ENCODE measurements at regions not wholly inside any gene's neighbourhood (a gene's known extent, or its start where the extent isn't known, plus 50 kb on each side); places are given as distances from the start of the nearest gene placed in this dataset.

- 97% methylated on average over 19 of the region's 19 CpGs for WGBS (ENCODE audit: insufficient coverage)
Measured at GRCh38 chr9:126155756-126156664, 170.6 kb upstream of the MVB12B start.

DNA sequence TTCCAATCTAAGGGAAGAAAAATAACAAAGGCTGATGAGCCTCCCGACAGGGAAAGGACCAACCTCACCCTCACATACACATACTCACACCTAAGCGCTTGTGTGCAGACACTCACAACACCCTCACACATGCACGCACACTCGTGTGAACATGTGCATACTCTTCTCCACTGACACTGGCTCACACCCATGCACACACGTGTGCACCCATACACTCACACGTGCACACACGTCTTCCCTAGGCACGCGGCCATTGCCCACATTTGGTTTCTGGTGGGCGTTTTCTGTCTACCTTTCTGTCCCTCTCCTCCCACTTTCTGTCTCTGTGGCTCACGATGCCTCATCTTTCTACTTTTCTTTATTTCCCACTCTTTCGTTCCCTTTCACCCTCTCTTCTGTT lies 169.7 kb upstream of the MVB12B start:
- 95% methylated on average over 10 of the region's 12 CpGs for WGBS (ENCODE audit: insufficient coverage)
- H3K27me3 ChIP-seq (replicated peaks in 2 of 5; ENCODE audit: control insufficient read depth in 4 of 5, insufficient read depth in 5 of 5, low read length in 4 of 5): peaks cover 0 to 4% (median 0%) of the 10 kb centered on the region in 5 experiments
- ChIA-PET CTCF (interaction anchor here (1.0 kb wide), 1 partner anchor 11 kb away, joined by 3 read pairs; no protein-coding TSS in a partner anchor), POLR2A (interaction anchor here (0.7 kb wide), 1 partner anchor 57 kb away, joined by 3 read pairs; no protein-coding TSS in a partner anchor)
- DNase-seq: no peak
- no peak overlapping the region for H3K4me3 ChIP-seq (ENCODE audit: control insufficient read depth in 1 of 7, extremely low read depth in 1 of 7, insufficient read depth in 4 of 7, low read depth in 2 of 7, low read length in 6 of 7)
- H3K27ac ChIP-seq (ENCODE audit: insufficient read depth in 1 of 2, low read depth in 1 of 2, low read length in 2 of 2, poor library complexity in 1 of 2, severe bottlenecking in 2 of 2): no peak overlapping the region
- H3K9me3 ChIP-seq (ENCODE audit: control extremely low read depth in 1 of 5, control insufficient read depth in 4 of 5, insufficient read depth in 2 of 5, low read depth in 1 of 5, low read length in 4 of 5): no peaks in the 10 kb centered on the region
- H3K4me1 ChIP-seq (ENCODE audit: control extremely low read depth in 1 of 4, control insufficient read depth in 4 of 4, insufficient read depth in 4 of 4, low read length in 3 of 4): no peaks in the 10 kb centered on the region
- H3K36me3 ChIP-seq (ENCODE audit: control insufficient read depth in 4 of 4, insufficient read depth in 4 of 4, low read length in 3 of 4): no peaks in the 10 kb centered on the region

More at GRCh38 chr9:126155756-126156664, 170.6 kb upstream of the MVB12B start:
- DNase-seq: no peak
- no peaks in the 10 kb centered on the region for H3K9me3 ChIP-seq (ENCODE audit: control extremely low read depth in 1 of 5, control insufficient read depth in 4 of 5, insufficient read depth in 2 of 5, low read depth in 1 of 5, low read length in 4 of 5)
- no peaks in the 10 kb centered on the region for H3K4me1 ChIP-seq (ENCODE audit: control extremely low read depth in 1 of 4, control insufficient read depth in 4 of 4, insufficient read depth in 4 of 4, low read length in 3 of 4)
- CTCF ChIA-PET: interaction anchor here (1.0 kb wide), 1 partner anchor 10 kb away, joined by 3 read pairs; no protein-coding TSS in a partner anchor
- no peak overlapping the region for H3K4me3 ChIP-seq (ENCODE audit: control insufficient read depth in 1 of 7, extremely low read depth in 1 of 7, insufficient read depth in 4 of 7, low read depth in 2 of 7, low read length in 6 of 7)
- H3K27ac ChIP-seq (ENCODE audit: insufficient read depth in 1 of 2, low read depth in 1 of 2, low read length in 2 of 2, poor library complexity in 1 of 2, severe bottlenecking in 2 of 2): no peak overlapping the region
- POLR2A ChIA-PET: interaction anchor here (0.6 kb wide), 1 partner anchor 155 kb away, joined by 3 read pairs; no protein-coding TSS in a partner anchor
- H3K36me3 ChIP-seq (ENCODE audit: control insufficient read depth in 4 of 4, insufficient read depth in 4 of 4, low read length in 3 of 4): no peaks in the 10 kb centered on the region
- peaks cover 0 to 4% (median 0%) of the 10 kb centered on the region in 5 experiments for H3K27me3 ChIP-seq (replicated peaks in 2 of 5; ENCODE audit: control insufficient read depth in 4 of 5, insufficient read depth in 5 of 5, low read length in 4 of 5)

- H3K27me3 ChIP-seq (replicated peaks in 2 of 5; ENCODE audit: control insufficient read depth in 4 of 5, insufficient read depth in 5 of 5, low read length in 4 of 5): peaks cover 0 to 4% (median 0%) of the 10 kb centered on the region in 5 experiments
- POLR2A ChIA-PET: interaction anchor here (0.7 kb wide), 1 partner anchor 56 kb away, joined by 3 read pairs; no protein-coding TSS in a partner anchor
- no peaks in the 10 kb centered on the region for H3K4me1 ChIP-seq (ENCODE audit: control extremely low read depth in 1 of 4, control insufficient read depth in 4 of 4, insufficient read depth in 4 of 4, low read length in 3 of 4)
- WGBS (ENCODE audit: insufficient coverage): 31% methylated on average over 7 of the region's 10 CpGs
- no peak overlapping the region for H3K4me3 ChIP-seq (ENCODE audit: control insufficient read depth in 1 of 7, extremely low read depth in 1 of 7, insufficient read depth in 4 of 7, low read depth in 2 of 7, low read length in 6 of 7)
- no peaks in the 10 kb centered on the region for H3K36me3 ChIP-seq (ENCODE audit: control insufficient read depth in 4 of 4, insufficient read depth in 4 of 4, low read length in 3 of 4)
- CTCF ChIA-PET: no interaction called here
- no peaks in the 10 kb centered on the region for H3K9me3 ChIP-seq (ENCODE audit: control extremely low read depth in 1 of 5, control insufficient read depth in 4 of 5, insufficient read depth in 2 of 5, low read depth in 1 of 5, low read length in 4 of 5)
- no peak for DNase-seq
- H3K27ac ChIP-seq (ENCODE audit: insufficient read depth in 1 of 2, low read depth in 1 of 2, low read length in 2 of 2, poor library complexity in 1 of 2, severe bottlenecking in 2 of 2): no peak overlapping the region
Measured at GRCh38 chr9:126157423-126157822, 169.2 kb upstream of the MVB12B start.

GRCh38 chr9:126157826-126158587 lies 168.6 kb upstream of the MVB12B start:
- Histone ChIP-seq H3K27me3 (replicated peaks in 2 of 5; ENCODE audit: control insufficient read depth in 4 of 5, insufficient read depth in 5 of 5, low read length in 4 of 5) (peaks cover 0 to 4% (median 0%) of the 10 kb centered on the region in 5 experiments), H3K4me3 (ENCODE audit: control insufficient read depth in 1 of 7, extremely low read depth in 1 of 7, insufficient read depth in 4 of 7, low read depth in 2 of 7, low read length in 6 of 7) (no peak overlapping the region), H3K4me1 (ENCODE audit: control extremely low read depth in 1 of 4, control insufficient read depth in 4 of 4, insufficient read depth in 4 of 4, low read length in 3 of 4) (no peaks in the 10 kb centered on the region), H3K27ac (ENCODE audit: insufficient read depth in 1 of 2, low read depth in 1 of 2, low read length in 2 of 2, poor library complexity in 1 of 2, severe bottlenecking in 2 of 2) (no peak overlapping the region), H3K36me3 (ENCODE audit: control insufficient read depth in 4 of 4, insufficient read depth in 4 of 4, low read length in 3 of 4) (no peaks in the 10 kb centered on the region), H3K9me3 (ENCODE audit: control extremely low read depth in 1 of 5, control insufficient read depth in 4 of 5, insufficient read depth in 2 of 5, low read depth in 1 of 5, low read length in 4 of 5) (no peaks in the 10 kb centered on the region)
- CTCF ChIA-PET: no interaction called here
- 68% methylated on average over 10 of the region's 29 CpGs for WGBS (ENCODE audit: insufficient coverage)
- POLR2A ChIA-PET: interaction anchor here (0.7 kb wide), 1 partner anchor 56 kb away, joined by 3 read pairs; no protein-coding TSS in a partner anchor
- no peak for DNase-seq

DNA sequence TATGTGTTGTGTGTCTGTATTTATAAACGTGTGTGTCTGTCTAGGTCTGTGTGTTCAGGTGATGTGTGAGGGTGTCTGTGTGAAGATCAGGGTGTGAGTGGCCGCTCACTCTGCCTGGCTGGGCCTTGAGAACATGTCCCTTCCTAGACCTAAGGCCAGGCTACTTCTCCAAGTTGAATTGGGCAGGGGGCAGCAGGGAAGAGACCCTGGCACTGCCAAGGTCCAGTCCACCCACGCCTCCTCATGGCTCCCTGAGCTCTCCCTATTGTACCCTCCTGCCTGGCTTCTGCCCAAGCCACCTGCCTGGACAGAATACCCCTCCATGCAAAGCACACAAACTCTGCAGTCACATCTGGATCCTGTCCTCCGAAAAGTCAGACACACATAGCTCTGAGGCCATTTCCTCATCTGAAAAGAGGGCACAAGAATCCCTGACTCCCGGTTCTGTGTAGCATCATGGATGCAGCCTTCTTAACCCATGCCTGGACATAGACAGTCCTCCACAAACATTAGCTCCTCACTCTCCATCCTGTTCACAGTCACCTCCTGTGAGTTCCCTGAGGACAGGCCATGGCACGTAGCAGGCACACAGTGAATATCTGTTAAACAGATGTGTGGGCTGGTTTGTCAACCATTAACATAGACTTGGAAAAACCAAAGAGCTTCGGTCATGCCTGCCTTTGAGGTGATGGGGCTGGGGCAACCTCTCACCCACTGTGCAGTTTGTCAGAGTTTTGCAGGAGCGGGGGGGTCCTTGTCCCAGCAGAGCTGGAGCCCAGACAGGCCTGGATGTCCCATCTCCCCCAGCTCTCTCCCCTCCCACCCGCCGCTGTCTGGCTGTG lies 167.8 kb upstream of the MVB12B start:
- WGBS (ENCODE audit: insufficient coverage): 86% methylated on average over 8 of the region's 10 CpGs
- ChIA-PET POLR2A (no interaction called here), CTCF (no interaction called here)
- Histone ChIP-seq H3K4me1 (ENCODE audit: control extremely low read depth in 1 of 4, control insufficient read depth in 4 of 4, insufficient read depth in 4 of 4, low read length in 3 of 4) (no peaks in the 10 kb centered on the region), H3K27ac (ENCODE audit: insufficient read depth in 1 of 2, low read depth in 1 of 2, low read length in 2 of 2, poor library complexity in 1 of 2, severe bottlenecking in 2 of 2) (no peak overlapping the region), H3K36me3 (ENCODE audit: control insufficient read depth in 4 of 4, insufficient read depth in 4 of 4, low read length in 3 of 4) (no peaks in the 10 kb centered on the region), H3K9me3 (ENCODE audit: control extremely low read depth in 1 of 5, control insufficient read depth in 4 of 5, insufficient read depth in 2 of 5, low read depth in 1 of 5, low read length in 4 of 5) (no peaks in the 10 kb centered on the region), H3K27me3 (replicated peaks in 2 of 5; ENCODE audit: control insufficient read depth in 4 of 5, insufficient read depth in 5 of 5, low read length in 4 of 5) (peaks cover 0 to 4% (median 0%) of the 10 kb centered on the region in 5 experiments), H3K4me3 (ENCODE audit: control insufficient read depth in 1 of 7, extremely low read depth in 1 of 7, insufficient read depth in 4 of 7, low read depth in 2 of 7, low read length in 6 of 7) (no peak overlapping the region)
- DNase-seq: no peak

DNA sequence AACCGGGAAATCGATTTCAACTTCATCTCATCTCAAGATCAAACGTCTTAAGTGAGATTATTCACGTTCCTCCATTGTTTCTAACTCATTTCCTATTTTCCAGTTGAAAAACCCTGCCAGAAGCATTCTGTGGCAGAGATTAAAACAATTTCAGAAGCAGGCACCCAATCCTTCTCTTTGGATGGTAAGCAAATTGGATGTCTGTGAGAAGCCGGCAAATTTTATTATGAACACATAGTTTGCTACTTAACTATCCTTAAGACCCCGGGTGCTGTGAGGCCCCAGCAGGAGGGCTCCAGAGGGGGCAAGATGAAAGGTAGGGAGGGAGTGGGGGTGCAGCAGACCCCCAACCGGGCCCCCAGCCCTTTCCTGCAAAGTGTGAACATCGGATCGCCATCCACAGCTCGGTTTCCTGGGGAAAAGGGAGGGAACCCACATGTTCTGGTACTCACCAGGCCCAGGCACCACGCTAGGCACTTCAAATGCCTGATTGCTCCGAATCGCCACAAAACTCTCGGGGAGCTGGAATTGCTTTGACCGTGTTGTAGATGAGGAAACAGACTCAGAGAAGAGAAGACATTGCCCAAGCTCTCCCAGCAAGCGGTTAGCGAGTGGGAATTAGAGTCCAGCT lies 167.1 kb upstream of the MVB12B start:
- 78% methylated on average over 13 of the region's 17 CpGs for WGBS (ENCODE audit: insufficient coverage)
- ChIA-PET CTCF (interaction anchor here (0.8 to 1.2 kb wide), 2 partner anchors 57 to 70 kb away, joined by 4 read pairs; no protein-coding TSS in a partner anchor), POLR2A (no interaction called here)
- Histone ChIP-seq H3K9me3 (ENCODE audit: control extremely low read depth in 1 of 5, control insufficient read depth in 4 of 5, insufficient read depth in 2 of 5, low read depth in 1 of 5, low read length in 4 of 5) (no peaks in the 10 kb centered on the region), H3K36me3 (ENCODE audit: control insufficient read depth in 4 of 4, insufficient read depth in 4 of 4, low read length in 3 of 4) (no peaks in the 10 kb centered on the region), H3K4me1 (ENCODE audit: control extremely low read depth in 1 of 4, control insufficient read depth in 4 of 4, insufficient read depth in 4 of 4, low read length in 3 of 4) (no peaks in the 10 kb centered on the region), H3K27me3 (replicated peaks in 2 of 5; ENCODE audit: control insufficient read depth in 4 of 5, insufficient read depth in 5 of 5, low read length in 4 of 5) (peaks cover 0 to 4% (median 0%) of the 10 kb centered on the region in 5 experiments), H3K27ac (ENCODE audit: insufficient read depth in 1 of 2, low read depth in 1 of 2, low read length in 2 of 2, poor library complexity in 1 of 2, severe bottlenecking in 2 of 2) (no peak overlapping the region), H3K4me3 (ENCODE audit: control insufficient read depth in 1 of 7, extremely low read depth in 1 of 7, insufficient read depth in 4 of 7, low read depth in 2 of 7, low read length in 6 of 7) (no peak overlapping the region)
- no peak for DNase-seq
